GM23338 (cell line): ENCODE measurements at regions not wholly inside any gene's neighbourhood (a gene's known extent, or its start where the extent isn't known, plus 50 kb on each side); places are given as distances from the start of the nearest gene placed in this dataset.

Source experiments
- ATAC-seq: fragments of 200-7000 bp; cut with Tn5 transposase; 3 replicates; pipeline ENCODE4 v1.9.1; 2020
- DNase-seq: peaks from one replicate; pipeline ENCODE4 v3.0.0-alpha.2; 2015; ENCODE audit warnings: low spot score
- H2AFZ ChIP-seq: fragments of 200-600 bp; sonication (generic); 2 replicates; pipeline ENCODE4 v1.8.0; 2016; ENCODE audit warnings: antibody characterized with exemption, mild to moderate bottlenecking, moderate library complexity
- H3F3A ChIP-seq: fragments of 200-600 bp; sonication (generic); replicated peaks from 2 replicates; pipeline ENCODE4 v1.8.0; 2017; ENCODE audit warnings: antibody characterized with exemption, mixed run types, low read depth
- H3K27ac ChIP-seq: fragments of 200-600 bp; sonication (generic); 2 replicates; pipeline ENCODE4 v1.6.1; 2016; ENCODE audit warnings: low read depth
- H3K27me3 ChIP-seq: fragments of 200-600 bp; sonication (generic); 2 replicates; pipeline ENCODE4 v1.8.0; 2016; ENCODE audit warnings: mild to moderate bottlenecking, mixed run types, moderate library complexity; ENCODE audit not compliant: insufficient read depth
- H3K36me3 ChIP-seq: fragments of 200-600 bp; sonication (generic); 2 replicates; pipeline ENCODE4 v1.8.0; 2016; ENCODE audit warnings: mild to moderate bottlenecking; ENCODE audit not compliant: insufficient read depth
- H3K4me1 ChIP-seq: fragments of 200-600 bp; sonication (generic); 2 replicates; pipeline ENCODE4 v1.8.0; 2016; ENCODE audit warnings: mild to moderate bottlenecking, moderate library complexity; ENCODE audit not compliant: insufficient read depth
- H3K4me2 ChIP-seq: fragments of 200-600 bp; sonication (generic); 2 replicates; pipeline ENCODE4 v1.7.1; 2017; ENCODE audit warnings: mixed run types
- H3K4me3 ChIP-seq: fragments of 200-600 bp; sonication (generic); 2 replicates; pipeline ENCODE4 v1.6.1; 2016; ENCODE audit warnings: mixed run types
- H3K79me2 ChIP-seq: fragments of 200-600 bp; sonication (generic); replicated peaks from 2 replicates; pipeline ENCODE4 v1.8.0; 2017; ENCODE audit warnings: mild to moderate bottlenecking; ENCODE audit not compliant: insufficient read depth
- H3K9me2 ChIP-seq: fragments of 200-600 bp; sonication (generic); 2 replicates; pipeline ENCODE4 v1.8.0; 2017; ENCODE audit not compliant: insufficient read depth
- H4K20me1 ChIP-seq: fragments of 200-600 bp; sonication (generic); replicated peaks from 2 replicates; pipeline ENCODE4 v1.8.0; 2017; ENCODE audit warnings: mild to moderate bottlenecking; ENCODE audit not compliant: insufficient read depth
- H3K27ac Mint-ChIP-seq: 2 replicates; pipeline ENCODE4 v1.8.0; 2020; ENCODE audit warnings: inconsistent platforms, mild to moderate bottlenecking, moderate library complexity, mixed read lengths
- H3K27me3 Mint-ChIP-seq: 3 replicates; pipeline ENCODE4 v1.8.0; 2022; ENCODE audit warnings: low read depth, mild to moderate bottlenecking, moderate library complexity, mixed read lengths, inconsistent platforms; ENCODE audit not compliant: insufficient read depth, poor library complexity
- H3K36me3 Mint-ChIP-seq: 3 replicates; pipeline ENCODE4 v1.8.0; 2021; ENCODE audit warnings: low read depth, mild to moderate bottlenecking, inconsistent platforms, moderate library complexity, mixed read lengths
- H3K4me1 Mint-ChIP-seq: 3 replicates; pipeline ENCODE4 v1.8.0; 2020; ENCODE audit warnings: mild to moderate bottlenecking, inconsistent platforms, mixed read lengths
- H3K4me3 Mint-ChIP-seq: 3 replicates; pipeline ENCODE4 v1.8.0; 2021; ENCODE audit warnings: moderate library complexity, mild to moderate bottlenecking, inconsistent platforms, mixed read lengths
- H3K9me3 Mint-ChIP-seq: 3 replicates; pipeline ENCODE4 v1.8.0; 2020; ENCODE audit warnings: moderate library complexity, mild to moderate bottlenecking, inconsistent platforms, mixed read lengths
- CREB1 ChIP-seq: fragments of 250-450 bp; sonication (Bioruptor Pico); IDR thresholded peaks from 2 replicates; pipeline ENCODE4 v1.5.0; 2020; ENCODE audit warnings: low read depth, mild to moderate bottlenecking, moderate library complexity
- EZH2 ChIP-seq: fragments of 200-600 bp; sonication (generic); IDR thresholded peaks from one replicate; pipeline ENCODE4 v1.8.0; 2017; ENCODE audit warnings: antibody characterized with exemption, mild to moderate bottlenecking, low read depth; ENCODE audit not compliant: unreplicated experiment
- EZH2phosphoT487 ChIP-seq: fragments of 200-600 bp; sonication (generic); IDR thresholded peaks from one replicate; pipeline ENCODE4 v1.8.1; 2018; ENCODE audit warnings: antibody characterized with exemption; ENCODE audit not compliant: unreplicated experiment
- JUNB ChIP-seq: IDR thresholded peaks from one replicate; pipeline ENCODE4 v1.6.1; 2016; ENCODE audit warnings: antibody characterized with exemption; ENCODE audit not compliant: unreplicated experiment
- NANOG ChIP-seq: IDR thresholded peaks from 2 replicates; pipeline ENCODE4 v1.6.1; 2016; ENCODE audit warnings: antibody characterized with exemption, borderline replicate concordance
- POLR2AphosphoS5 ChIP-seq: IDR thresholded peaks from 2 replicates; pipeline ENCODE4 v1.6.1; 2016; ENCODE audit warnings: antibody characterized with exemption, low read depth
- STAT1 ChIP-seq: IDR thresholded peaks from one replicate; pipeline ENCODE4 v1.6.1; 2016; ENCODE audit warnings: antibody characterized with exemption; ENCODE audit not compliant: unreplicated experiment
- ZNF114 ChIP-seq: fragments of 250-450 bp; sonication (Bioruptor Pico); IDR thresholded peaks from 2 replicates; pipeline ENCODE4 v1.5.0; 2020; ENCODE audit warnings: mild to moderate bottlenecking, moderate library complexity
- ZNF331 ChIP-seq: fragments of 250-450 bp; sonication (Bioruptor Pico); IDR thresholded peaks from 2 replicates; pipeline ENCODE4 v1.5.0; 2020; ENCODE audit warnings: low read depth, mild to moderate bottlenecking, moderate library complexity
- TF ChIP-seq, protein P1 (sequence below): IDR thresholded peaks from one replicate; pipeline ENCODE4 v1.6.1; 2018; ENCODE audit warnings: antibody characterized with exemption; ENCODE audit not compliant: unreplicated experiment
- TF ChIP-seq, protein P2 (sequence below), 2 experiments: fragments of 200-600 bp in 1 of 2; sonication (generic) in 1 of 2; conservative IDR thresholded peaks; 2 replicates each; pipeline versions ENCODE4 v1.5.1 to v1.6.1; 2016 to 2017; ENCODE audit warnings: antibody characterized with exemption in 2 of 2, low read depth in 2 of 2, mild to moderate bottlenecking in 2 of 2, moderate library complexity in 1 of 2
- TF ChIP-seq, protein P3 (sequence below): fragments of 250-450 bp; sonication (Bioruptor Pico); IDR thresholded peaks from 2 replicates; pipeline ENCODE4 v1.5.0; 2020; ENCODE audit warnings: mild to moderate bottlenecking, moderate library complexity
- TF ChIP-seq, protein P4 (sequence below): IDR thresholded peaks from 2 replicates; pipeline ENCODE4 v1.6.1; 2016; ENCODE audit warnings: antibody characterized with exemption

DNA sequence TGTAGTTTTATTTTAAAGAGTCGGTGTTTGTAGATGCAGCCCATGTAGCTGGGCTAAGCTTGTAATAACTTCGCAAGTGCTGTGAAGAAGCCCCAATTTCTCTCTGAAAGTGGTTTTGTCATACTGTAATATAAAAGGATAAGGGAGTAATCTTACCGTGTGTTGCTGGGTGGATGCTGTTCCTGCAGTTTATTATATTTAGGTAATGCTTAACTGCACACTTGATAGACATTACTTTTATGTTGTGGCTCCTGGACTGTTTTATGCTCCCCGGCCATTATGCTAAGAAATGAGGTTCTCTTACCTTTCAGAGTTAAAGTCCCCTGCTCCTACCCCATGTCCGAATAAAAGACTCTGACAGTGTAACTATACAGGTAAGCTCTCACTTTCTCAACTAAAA is 789.4 kb downstream of the RPA4 start:
- Mint-ChIP-seq H3K27me3 (peaks cover 1% of the 10 kb centered on the region), H3K27ac (no peak overlapping the region), H3K36me3 (no peaks in the 10 kb centered on the region), H3K9me3 (no peaks in the 10 kb centered on the region; the same call in 2 of the 3 replicates), H3K4me3 (no peak overlapping the region), H3K4me1 (no peaks in the 10 kb centered on the region)
- H2AFZ ChIP-seq = no peak overlapping the region
- no peaks in the 10 kb centered on the region for H4K20me1 ChIP-seq
- no peaks in the 10 kb centered on the region for H3F3A ChIP-seq
- ATAC-seq = no peak
- no peaks in the 10 kb centered on the region for H3K9me2 ChIP-seq
- DNase-seq = no peak
- no peak overlapping the region for H3K4me2 ChIP-seq
- no peaks in the 10 kb centered on the region for H3K79me2 ChIP-seq
- TF ChIP-seq, protein P1, sequence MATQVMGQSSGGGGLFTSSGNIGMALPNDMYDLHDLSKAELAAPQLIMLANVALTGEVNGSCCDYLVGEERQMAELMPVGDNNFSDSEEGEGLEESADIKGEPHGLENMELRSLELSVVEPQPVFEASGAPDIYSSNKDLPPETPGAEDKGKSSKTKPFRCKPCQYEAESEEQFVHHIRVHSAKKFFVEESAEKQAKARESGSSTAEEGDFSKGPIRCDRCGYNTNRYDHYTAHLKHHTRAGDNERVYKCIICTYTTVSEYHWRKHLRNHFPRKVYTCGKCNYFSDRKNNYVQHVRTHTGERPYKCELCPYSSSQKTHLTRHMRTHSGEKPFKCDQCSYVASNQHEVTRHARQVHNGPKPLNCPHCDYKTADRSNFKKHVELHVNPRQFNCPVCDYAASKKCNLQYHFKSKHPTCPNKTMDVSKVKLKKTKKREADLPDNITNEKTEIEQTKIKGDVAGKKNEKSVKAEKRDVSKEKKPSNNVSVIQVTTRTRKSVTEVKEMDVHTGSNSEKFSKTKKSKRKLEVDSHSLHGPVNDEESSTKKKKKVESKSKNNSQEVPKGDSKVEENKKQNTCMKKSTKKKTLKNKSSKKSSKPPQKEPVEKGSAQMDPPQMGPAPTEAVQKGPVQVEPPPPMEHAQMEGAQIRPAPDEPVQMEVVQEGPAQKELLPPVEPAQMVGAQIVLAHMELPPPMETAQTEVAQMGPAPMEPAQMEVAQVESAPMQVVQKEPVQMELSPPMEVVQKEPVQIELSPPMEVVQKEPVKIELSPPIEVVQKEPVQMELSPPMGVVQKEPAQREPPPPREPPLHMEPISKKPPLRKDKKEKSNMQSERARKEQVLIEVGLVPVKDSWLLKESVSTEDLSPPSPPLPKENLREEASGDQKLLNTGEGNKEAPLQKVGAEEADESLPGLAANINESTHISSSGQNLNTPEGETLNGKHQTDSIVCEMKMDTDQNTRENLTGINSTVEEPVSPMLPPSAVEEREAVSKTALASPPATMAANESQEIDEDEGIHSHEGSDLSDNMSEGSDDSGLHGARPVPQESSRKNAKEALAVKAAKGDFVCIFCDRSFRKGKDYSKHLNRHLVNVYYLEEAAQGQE = no peak
- TF ChIP-seq NANOG (no peak), STAT1 (no peak), ZNF331 (no peak), ZNF114 (CRISPR knock-in tag) (no peak), CREB1 (no peak), EZH2 (no peak), EZH2phosphoT487 (no peak), JUNB (no peak), POLR2AphosphoS5 (no peak)
- TF ChIP-seq, protein P2, sequence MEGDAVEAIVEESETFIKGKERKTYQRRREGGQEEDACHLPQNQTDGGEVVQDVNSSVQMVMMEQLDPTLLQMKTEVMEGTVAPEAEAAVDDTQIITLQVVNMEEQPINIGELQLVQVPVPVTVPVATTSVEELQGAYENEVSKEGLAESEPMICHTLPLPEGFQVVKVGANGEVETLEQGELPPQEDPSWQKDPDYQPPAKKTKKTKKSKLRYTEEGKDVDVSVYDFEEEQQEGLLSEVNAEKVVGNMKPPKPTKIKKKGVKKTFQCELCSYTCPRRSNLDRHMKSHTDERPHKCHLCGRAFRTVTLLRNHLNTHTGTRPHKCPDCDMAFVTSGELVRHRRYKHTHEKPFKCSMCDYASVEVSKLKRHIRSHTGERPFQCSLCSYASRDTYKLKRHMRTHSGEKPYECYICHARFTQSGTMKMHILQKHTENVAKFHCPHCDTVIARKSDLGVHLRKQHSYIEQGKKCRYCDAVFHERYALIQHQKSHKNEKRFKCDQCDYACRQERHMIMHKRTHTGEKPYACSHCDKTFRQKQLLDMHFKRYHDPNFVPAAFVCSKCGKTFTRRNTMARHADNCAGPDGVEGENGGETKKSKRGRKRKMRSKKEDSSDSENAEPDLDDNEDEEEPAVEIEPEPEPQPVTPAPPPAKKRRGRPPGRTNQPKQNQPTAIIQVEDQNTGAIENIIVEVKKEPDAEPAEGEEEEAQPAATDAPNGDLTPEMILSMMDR (conservative IDR thresholded peaks at IDR 0.05; ENCODE audit: low read depth in 2 of 2) = no peak
- TF ChIP-seq, protein P3, sequence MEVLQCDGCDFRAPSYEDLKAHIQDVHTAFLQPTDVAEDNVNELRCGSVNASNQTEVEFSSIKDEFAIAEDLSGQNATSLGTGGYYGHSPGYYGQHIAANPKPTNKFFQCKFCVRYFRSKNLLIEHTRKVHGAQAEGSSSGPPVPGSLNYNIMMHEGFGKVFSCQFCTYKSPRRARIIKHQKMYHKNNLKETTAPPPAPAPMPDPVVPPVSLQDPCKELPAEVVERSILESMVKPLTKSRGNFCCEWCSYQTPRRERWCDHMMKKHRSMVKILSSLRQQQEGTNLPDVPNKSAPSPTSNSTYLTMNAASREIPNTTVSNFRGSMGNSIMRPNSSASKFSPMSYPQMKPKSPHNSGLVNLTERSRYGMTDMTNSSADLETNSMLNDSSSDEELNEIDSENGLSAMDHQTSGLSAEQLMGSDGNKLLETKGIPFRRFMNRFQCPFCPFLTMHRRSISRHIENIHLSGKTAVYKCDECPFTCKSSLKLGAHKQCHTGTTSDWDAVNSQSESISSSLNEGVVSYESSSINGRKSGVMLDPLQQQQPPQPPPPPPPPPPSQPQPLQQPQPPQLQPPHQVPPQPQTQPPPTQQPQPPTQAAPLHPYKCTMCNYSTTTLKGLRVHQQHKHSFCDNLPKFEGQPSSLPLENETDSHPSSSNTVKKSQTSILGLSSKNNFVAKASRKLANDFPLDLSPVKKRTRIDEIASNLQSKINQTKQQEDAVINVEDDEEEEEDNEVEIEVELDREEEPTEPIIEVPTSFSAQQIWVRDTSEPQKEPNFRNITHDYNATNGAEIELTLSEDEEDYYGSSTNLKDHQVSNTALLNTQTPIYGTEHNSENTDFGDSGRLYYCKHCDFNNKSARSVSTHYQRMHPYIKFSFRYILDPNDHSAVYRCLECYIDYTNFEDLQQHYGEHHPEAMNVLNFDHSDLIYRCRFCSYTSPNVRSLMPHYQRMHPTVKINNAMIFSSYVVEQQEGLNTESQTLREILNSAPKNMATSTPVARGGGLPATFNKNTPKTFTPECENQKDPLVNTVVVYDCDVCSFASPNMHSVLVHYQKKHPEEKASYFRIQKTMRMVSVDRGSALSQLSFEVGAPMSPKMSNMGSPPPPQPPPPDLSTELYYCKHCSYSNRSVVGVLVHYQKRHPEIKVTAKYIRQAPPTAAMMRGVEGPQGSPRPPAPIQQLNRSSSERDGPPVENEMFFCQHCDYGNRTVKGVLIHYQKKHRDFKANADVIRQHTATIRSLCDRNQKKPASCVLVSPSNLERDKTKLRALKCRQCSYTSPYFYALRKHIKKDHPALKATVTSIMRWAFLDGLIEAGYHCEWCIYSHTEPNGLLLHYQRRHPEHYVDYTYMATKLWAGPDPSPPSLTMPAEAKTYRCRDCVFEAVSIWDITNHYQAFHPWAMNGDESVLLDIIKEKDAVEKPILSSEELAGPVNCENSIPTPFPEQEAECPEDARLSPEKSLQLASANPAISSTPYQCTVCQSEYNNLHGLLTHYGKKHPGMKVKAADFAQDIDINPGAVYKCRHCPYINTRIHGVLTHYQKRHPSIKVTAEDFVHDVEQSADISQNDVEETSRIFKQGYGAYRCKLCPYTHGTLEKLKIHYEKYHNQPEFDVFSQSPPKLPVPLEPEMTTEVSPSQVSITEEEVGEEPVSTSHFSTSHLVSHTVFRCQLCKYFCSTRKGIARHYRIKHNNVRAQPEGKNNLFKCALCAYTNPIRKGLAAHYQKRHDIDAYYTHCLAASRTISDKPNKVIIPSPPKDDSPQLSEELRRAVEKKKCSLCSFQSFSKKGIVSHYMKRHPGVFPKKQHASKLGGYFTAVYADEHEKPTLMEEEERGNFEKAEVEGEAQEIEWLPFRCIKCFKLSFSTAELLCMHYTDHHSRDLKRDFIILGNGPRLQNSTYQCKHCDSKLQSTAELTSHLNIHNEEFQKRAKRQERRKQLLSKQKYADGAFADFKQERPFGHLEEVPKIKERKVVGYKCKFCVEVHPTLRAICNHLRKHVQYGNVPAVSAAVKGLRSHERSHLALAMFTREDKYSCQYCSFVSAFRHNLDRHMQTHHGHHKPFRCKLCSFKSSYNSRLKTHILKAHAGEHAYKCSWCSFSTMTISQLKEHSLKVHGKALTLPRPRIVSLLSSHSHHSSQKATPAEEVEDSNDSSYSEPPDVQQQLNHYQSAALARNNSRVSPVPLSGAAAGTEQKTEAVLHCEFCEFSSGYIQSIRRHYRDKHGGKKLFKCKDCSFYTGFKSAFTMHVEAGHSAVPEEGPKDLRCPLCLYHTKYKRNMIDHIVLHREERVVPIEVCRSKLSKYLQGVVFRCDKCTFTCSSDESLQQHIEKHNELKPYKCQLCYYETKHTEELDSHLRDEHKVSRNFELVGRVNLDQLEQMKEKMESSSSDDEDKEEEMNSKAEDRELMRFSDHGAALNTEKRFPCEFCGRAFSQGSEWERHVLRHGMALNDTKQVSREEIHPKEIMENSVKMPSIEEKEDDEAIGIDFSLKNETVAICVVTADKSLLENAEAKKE (CRISPR knock-in tag) = no peak
- TF ChIP-seq, protein P4, sequence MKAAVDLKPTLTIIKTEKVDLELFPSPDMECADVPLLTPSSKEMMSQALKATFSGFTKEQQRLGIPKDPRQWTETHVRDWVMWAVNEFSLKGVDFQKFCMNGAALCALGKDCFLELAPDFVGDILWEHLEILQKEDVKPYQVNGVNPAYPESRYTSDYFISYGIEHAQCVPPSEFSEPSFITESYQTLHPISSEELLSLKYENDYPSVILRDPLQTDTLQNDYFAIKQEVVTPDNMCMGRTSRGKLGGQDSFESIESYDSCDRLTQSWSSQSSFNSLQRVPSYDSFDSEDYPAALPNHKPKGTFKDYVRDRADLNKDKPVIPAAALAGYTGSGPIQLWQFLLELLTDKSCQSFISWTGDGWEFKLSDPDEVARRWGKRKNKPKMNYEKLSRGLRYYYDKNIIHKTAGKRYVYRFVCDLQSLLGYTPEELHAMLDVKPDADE = no peak
- H3K27ac ChIP-seq = no peak overlapping the region
- H3K36me3 ChIP-seq = no peaks in the 10 kb centered on the region
- no peaks in the 10 kb centered on the region for H3K27me3 ChIP-seq
- no peaks in the 10 kb centered on the region for H3K4me1 ChIP-seq
- no peak overlapping the region for H3K4me3 ChIP-seq
